Stomach (tissue), 8 donors: ENCODE measurements at regions not wholly inside any gene's neighbourhood (a gene's known extent, or its start where the extent isn't known, plus 50 kb on each side); places are given as distances from the start of the nearest gene placed in this dataset.
A peak's percentile ranks its signal among the peaks of the same experiment; 100 is the strongest.
"Not testable (repeated sequence)": the region's sequence is repeated elsewhere in the genome, so short reads cannot be mapped to it uniquely, and the experiment has no call there.

Experiments used
- DNase-seq, 2 donors: peaks; one replicate each; pipeline versions ENCODE4 v3.0.0 to v3.0.0-alpha.2; 2013 to 2019
- H3K27ac ChIP-seq, 5 donors: fragments of 200-600 bp in 4 of 5; sonication (generic) in 4 of 5; one replicate each; pipeline ENCODE4 v1.5.1; 2013 to 2019; ENCODE audit warnings: mild to moderate bottlenecking in 1 of 5, moderate library complexity in 1 of 5
- H3K27me3 ChIP-seq, 3 donors: fragments of 200-600 bp; sonication (generic); one replicate each; pipeline ENCODE4 v1.5.1; 2017 to 2019; ENCODE audit warnings: mixed run types in 1 of 3
- H3K36me3 ChIP-seq, 4 donors: fragments of 200-600 bp; sonication (generic); 1 replicate in 3 of 4; 2 replicates in 1 of 4; pipeline ENCODE4 v1.5.1; 2016 to 2019
- H3K4me1 ChIP-seq, 4 donors: fragments of 200-600 bp; sonication (generic); one replicate each; pipeline ENCODE4 v1.5.1; 2016 to 2019
- H3K4me3 ChIP-seq, 4 donors: fragments of 200-600 bp; sonication (generic) in 3 of 4; one replicate each; pipeline ENCODE4 v1.5.1; 2016 to 2019; ENCODE audit warnings: mild to moderate bottlenecking in 1 of 4
- H3K9me3 ChIP-seq, 4 donors: fragments of 200-600 bp; sonication (generic); one replicate each; pipeline ENCODE4 v1.5.1; 2016 to 2019
- CTCF ChIP-seq, 7 experiments: fragments of 450-650 bp in 4 of 7; fragments of 200-600 bp in 3 of 7; sonication (generic) in 3 of 7; IDR thresholded peaks; one replicate each; pipeline ENCODE4 v1.5.1; 2016 to 2019; ENCODE audit warnings: antibody characterized with exemption in 7 of 7, control low read depth in 2 of 7, mild to moderate bottlenecking in 1 of 7
- EP300 ChIP-seq: sonication (generic); formaldehyde crosslinking; IDR thresholded peaks from one replicate; pipeline ENCODE4 v1.6.1; 2017; ENCODE audit warnings: antibody characterized with exemption
- POLR2A ChIP-seq, 4 donors: fragments of 450-650 bp; IDR thresholded peaks; one replicate each; pipeline ENCODE4 v1.6.1; 2016; ENCODE audit warnings: antibody characterized with exemption in 4 of 4, control low read depth in 2 of 4, mild to moderate bottlenecking in 1 of 4, moderate library complexity in 1 of 4
- POLR2AphosphoS5 ChIP-seq, 3 donors: sonication (generic); formaldehyde crosslinking; IDR thresholded peaks; one replicate each; pipeline ENCODE4 v1.6.1; 2016; ENCODE audit warnings: antibody characterized with exemption in 3 of 3
- WGBS, 5 donors: extraction: QIAGEN DNeasy Blood & Tissue Kit in 3 of 5; methylation state at CpG; one replicate each; pipeline versions ENCODE4 v1.1.5 to v1.1.7; 2013 to 2018; 5-methylcytosine and 5-hydroxymethylcytosine counted together
- intact Hi-C: fragments of 100-400 bp; cut with DNase I; formaldehyde crosslinking; loops from one replicate; pipeline ENCODE4 v1.15.1; 2023; ENCODE audit warnings: low total_unique reads
- donor health status: healthy with polysubstance abuse.
- donor health status: Bipolar disorder and iron deficiency.
- donor health status: healthy.

GRCh38 chr2:167783261-167784083 is 463.9 kb downstream of the STK39 start:
- no peaks in the 10 kb centered on the region for H3K36me3 ChIP-seq
- H3K4me1 ChIP-seq, result peaks cover 0 to 8% (median 0%) of the 10 kb centered on the region in 4 donors
- no peaks in the 10 kb centered on the region for H3K27me3 ChIP-seq
- no peaks in the 10 kb centered on the region for H3K9me3 ChIP-seq
- TF ChIP-seq EP300 (no peak), POLR2A (IDR thresholded peaks at IDR 0.05) (no peak), POLR2AphosphoS5 (IDR thresholded peaks at IDR 0.05) (no peak), CTCF (IDR thresholded peaks at IDR 0.05) (no peak)
- H3K4me3 ChIP-seq, result no peak overlapping the region
- H3K27ac ChIP-seq, result no peak overlapping the region
- peak in 1 of 2 donors; percentile 15 for DNase-seq
- intact Hi-C loops, result no loop called here
- WGBS, 5 donors, result 21 to 32% (median 24%) methylated on average over 5 of the region's 5 CpGs

DNA sequence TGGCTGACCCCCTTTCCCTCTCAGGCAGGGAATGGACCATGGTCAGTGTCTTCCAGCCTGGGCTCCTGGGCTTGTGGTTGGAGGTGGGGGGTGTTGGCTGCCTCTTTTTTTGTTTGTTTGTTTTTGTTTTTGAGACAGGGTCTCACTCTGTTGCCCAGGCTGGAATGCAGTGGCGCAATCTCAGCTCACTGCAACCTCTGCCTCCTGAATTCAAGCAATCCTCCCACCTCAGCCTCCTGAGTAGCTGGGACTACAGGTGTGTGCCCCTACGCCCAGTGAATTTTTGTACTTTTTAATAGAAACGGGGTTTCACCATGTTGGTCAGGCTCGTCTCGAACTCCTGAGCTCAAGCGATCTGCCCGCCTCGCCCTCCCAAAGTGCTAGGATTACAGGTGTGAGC is 465.8 kb downstream of the STK39 start:
- H3K9me3 ChIP-seq, H3K36me3 ChIP-seq, H3K27me3 ChIP-seq, intact Hi-C loops, H3K27ac ChIP-seq, H3K4me1 ChIP-seq, H3K4me3 ChIP-seq, DNase-seq: not testable (repeated sequence)
- 85 to 94% (median 89%) methylated on average over 8 of the region's 8 CpGs for WGBS, 5 donors

- H3K4me3 ChIP-seq, result no peak overlapping the region
- H3K36me3 ChIP-seq, result no peaks in the 10 kb centered on the region
- intact Hi-C loops, result no loop called here
- no peak for TF ChIP-seq POLR2A (IDR thresholded peaks at IDR 0.05)
- TF ChIP-seq CTCF (IDR thresholded peaks at IDR 0.05), result no peak
- no peak for TF ChIP-seq EP300
- TF ChIP-seq POLR2AphosphoS5 (IDR thresholded peaks at IDR 0.05), result no peak
- H3K27ac ChIP-seq, result no peak overlapping the region
- no peak for DNase-seq
- no peaks in the 10 kb centered on the region for H3K27me3 ChIP-seq
- WGBS, 5 donors, result 51 to 65% (median 54%) methylated on average over 10 of the region's 10 CpGs
- no peaks in the 10 kb centered on the region for H3K4me1 ChIP-seq
- no peaks in the 10 kb centered on the region for H3K9me3 ChIP-seq
Measured at GRCh38 chr2:167776359-167776758, 471.0 kb downstream of the STK39 start.

GRCh38 chr2:167771628-167772027 is 475.8 kb downstream of the STK39 start:
- no peak overlapping the region for H3K27ac ChIP-seq
- DNase-seq, result no peak
- H3K9me3 ChIP-seq, result peaks cover 0 to 2% (median 0%) of the 10 kb centered on the region in 4 donors
- no peaks in the 10 kb centered on the region for H3K36me3 ChIP-seq
- H3K4me3 ChIP-seq, result no peak overlapping the region
- H3K4me1 ChIP-seq, result no peaks in the 10 kb centered on the region
- TF ChIP-seq POLR2A (IDR thresholded peaks at IDR 0.05) (no peak), CTCF (IDR thresholded peaks at IDR 0.05) (no peak), POLR2AphosphoS5 (IDR thresholded peaks at IDR 0.05) (no peak), EP300 (no peak)
- no peaks in the 10 kb centered on the region for H3K27me3 ChIP-seq
- WGBS, 5 donors, result 82 to 88% (median 85%) methylated on average over 2 of the region's 2 CpGs
- intact Hi-C loops, result no loop called here

DNA sequence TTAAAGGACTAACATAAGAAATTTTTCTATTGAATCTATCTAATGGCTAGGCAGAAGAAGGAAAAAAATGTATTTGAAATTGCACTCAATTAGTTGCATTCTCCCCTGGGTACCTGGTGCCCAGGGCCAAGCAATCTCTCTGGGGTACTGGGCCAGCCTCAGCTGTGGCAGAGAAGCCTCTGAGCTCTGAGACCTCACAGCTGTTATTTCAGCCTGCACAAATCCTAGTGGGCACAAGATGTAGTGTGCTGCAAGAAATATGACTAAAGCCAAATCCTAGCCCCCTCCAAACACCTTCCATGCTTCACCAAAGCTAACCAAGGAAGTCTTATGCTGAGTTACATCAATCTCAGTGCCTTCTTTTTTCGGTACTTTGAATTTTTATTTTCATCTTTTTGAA is 478.4 kb downstream of the STK39 start:
- Histone ChIP-seq H3K36me3 (no peaks in the 10 kb centered on the region), H3K27ac (no peak overlapping the region), H3K4me3 (no peak overlapping the region), H3K9me3 (peaks cover 0 to 5% (median 0%) of the 10 kb centered on the region in 4 donors), H3K27me3 (no peaks in the 10 kb centered on the region), H3K4me1 (no peaks in the 10 kb centered on the region)
- TF ChIP-seq POLR2A (IDR thresholded peaks at IDR 0.05) (no peak), POLR2AphosphoS5 (IDR thresholded peaks at IDR 0.05) (no peak), CTCF (IDR thresholded peaks at IDR 0.05) (no peak), EP300 (no peak)
- 73 to 95% (median 93%) methylated on average over 1 of the region's 1 CpG for WGBS, 5 donors
- no peak for DNase-seq
- intact Hi-C loops, result no loop called here
